ENCODE measurements at regions not wholly inside any gene's neighbourhood (a gene's known extent, or its start where the extent isn't known, plus 50 kb on each side); places are given as distances from the start of the nearest gene placed in this dataset.

DNA sequence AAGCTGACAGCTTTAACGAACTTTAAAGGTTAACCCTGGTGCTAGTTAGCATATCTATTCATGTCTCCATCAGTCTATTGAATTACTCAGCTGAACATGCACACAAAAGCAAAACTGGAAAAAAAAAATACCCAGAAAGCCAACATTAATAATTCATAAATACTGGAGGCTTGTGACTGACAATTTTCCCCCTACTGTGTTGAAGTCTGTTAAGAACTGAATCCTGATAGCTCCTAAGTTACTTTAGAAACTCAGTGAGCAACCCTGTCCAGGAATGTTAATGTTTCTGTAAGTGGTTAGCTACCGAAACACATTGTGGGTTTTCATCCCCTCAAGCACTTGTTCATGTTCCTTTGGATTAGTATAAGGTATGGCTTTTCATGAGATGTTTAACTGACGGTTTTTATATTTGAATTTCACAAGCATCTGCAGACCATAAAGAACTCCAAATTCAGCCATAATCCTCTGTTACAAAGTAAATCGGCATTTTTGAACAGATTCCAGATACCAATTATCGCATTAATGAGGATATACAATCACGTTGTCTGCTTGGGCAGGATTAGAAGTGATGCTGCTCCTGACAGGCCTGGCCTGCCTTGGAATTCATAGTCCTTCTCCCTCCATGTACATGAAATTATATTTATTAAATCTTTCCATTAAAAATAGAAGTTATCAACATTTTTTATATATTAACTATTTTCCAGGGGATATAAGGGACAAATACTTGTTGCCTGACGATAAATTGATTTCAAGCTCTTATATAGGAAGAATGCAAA, 331.2 kb downstream of the TLE4 start:
- no peak for TF ChIP-seq POLR2A (IDR thresholded peaks at IDR 0.05; ENCODE audit: low read depth)
- TF ChIP-seq, protein P1, sequence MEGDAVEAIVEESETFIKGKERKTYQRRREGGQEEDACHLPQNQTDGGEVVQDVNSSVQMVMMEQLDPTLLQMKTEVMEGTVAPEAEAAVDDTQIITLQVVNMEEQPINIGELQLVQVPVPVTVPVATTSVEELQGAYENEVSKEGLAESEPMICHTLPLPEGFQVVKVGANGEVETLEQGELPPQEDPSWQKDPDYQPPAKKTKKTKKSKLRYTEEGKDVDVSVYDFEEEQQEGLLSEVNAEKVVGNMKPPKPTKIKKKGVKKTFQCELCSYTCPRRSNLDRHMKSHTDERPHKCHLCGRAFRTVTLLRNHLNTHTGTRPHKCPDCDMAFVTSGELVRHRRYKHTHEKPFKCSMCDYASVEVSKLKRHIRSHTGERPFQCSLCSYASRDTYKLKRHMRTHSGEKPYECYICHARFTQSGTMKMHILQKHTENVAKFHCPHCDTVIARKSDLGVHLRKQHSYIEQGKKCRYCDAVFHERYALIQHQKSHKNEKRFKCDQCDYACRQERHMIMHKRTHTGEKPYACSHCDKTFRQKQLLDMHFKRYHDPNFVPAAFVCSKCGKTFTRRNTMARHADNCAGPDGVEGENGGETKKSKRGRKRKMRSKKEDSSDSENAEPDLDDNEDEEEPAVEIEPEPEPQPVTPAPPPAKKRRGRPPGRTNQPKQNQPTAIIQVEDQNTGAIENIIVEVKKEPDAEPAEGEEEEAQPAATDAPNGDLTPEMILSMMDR (IDR thresholded peaks at IDR 0.05): no peak
